ENCODE measurements at regions not wholly inside any gene's neighbourhood (a gene's known extent, or its start where the extent isn't known, plus 50 kb on each side); places are given as distances from the start of the nearest gene placed in this dataset.

DNA sequence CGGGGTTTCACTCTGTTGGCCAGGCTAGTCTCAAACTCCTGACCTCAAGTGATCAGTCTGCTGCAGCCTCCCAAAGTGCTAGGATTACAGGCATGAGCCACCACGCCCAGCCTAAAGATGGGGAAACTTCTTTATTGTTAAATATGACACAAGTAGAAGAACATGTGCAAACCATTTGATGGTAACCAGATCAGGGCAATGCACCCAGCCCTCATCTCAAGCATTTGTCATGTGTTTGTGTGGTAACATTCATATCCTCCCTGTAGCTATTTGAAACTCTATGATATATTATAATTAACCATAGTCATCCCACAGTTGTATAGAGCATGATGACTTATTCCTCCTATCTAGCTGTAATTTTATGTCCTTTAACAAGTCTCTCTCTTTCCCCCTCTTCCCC lies 119.5 kb upstream of the TMPRSS2 start (continued):
- TF ChIP-seq CTBP2 (IDR thresholded peaks at IDR 0.05; ENCODE audit: borderline replicate concordance, insufficient read depth, insufficient read length, low read length): no peak

DNA sequence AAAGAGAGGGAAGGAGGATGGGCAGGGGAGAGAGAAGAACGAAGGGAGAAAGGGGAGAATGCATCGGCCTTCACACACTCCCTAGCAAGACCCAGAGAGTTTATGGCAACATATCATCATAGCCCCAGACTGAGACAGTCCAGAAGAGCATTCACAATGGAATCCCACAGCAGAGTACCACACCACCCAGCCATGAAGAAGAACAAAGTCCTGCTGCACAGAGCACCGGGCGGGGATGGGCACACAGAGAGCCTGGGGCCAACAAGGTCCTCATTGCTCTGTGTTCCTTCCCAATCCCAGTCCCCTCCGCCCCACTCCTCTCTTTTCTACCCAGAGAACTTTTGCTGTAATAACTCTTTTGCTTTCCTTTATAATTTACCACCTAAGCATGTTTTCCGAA lies 118.1 kb upstream of the TMPRSS2 start:
- Histone ChIP-seq H2AFZ (ENCODE audit: low read length) (no peak overlapping the region), H2AK5ac (ENCODE audit: low read depth, low read length) (no peak overlapping the region), H3K4me2 (ENCODE audit: insufficient read depth in 1 of 2, low read depth in 2 of 2, low read length in 2 of 2) (no peak overlapping the region), H2BK15ac (ENCODE audit: low read length) (no peak overlapping the region), H2BK5ac (ENCODE audit: low read depth, low read length) (no peak overlapping the region), H3K4me3 (ENCODE audit: extremely low read depth in 1 of 4, insufficient read depth in 2 of 4, low read depth in 3 of 4, low read length in 4 of 4) (no peak overlapping the region), H3K9ac (replicated peaks in 1 of 4; ENCODE audit: extremely low read depth in 1 of 4, low read depth in 3 of 4, low read length in 3 of 4) (no peak overlapping the region), H3K23me2 (ENCODE audit: low read depth, low read length) (no peaks in the 10 kb centered on the region), H4K8ac (ENCODE audit: extremely low read depth, insufficient read depth, low read length) (no peak overlapping the region), H3K27ac (ENCODE audit: low read depth, low read length) (no peak overlapping the region), H3K14ac (ENCODE audit: insufficient read length) (no peak overlapping the region), H3K23ac (ENCODE audit: insufficient read length) (no peak overlapping the region), H4K91ac (replicated peaks; ENCODE audit: insufficient read length, low read length) (no peak overlapping the region), H4K20me1 (replicated peaks in 1 of 2; ENCODE audit: control insufficient read depth in 1 of 2, insufficient read depth in 2 of 2, low read length in 2 of 2) (no peaks in the 10 kb centered on the region), H3K36me3 (ENCODE audit: control insufficient read depth in 2 of 4, insufficient read depth in 4 of 4, low read length in 3 of 4) (no peaks in the 10 kb centered on the region), H3K79me1 (ENCODE audit: low read depth, low read length) (no peaks in the 10 kb centered on the region), H3K4ac (replicated peaks; ENCODE audit: insufficient read length, low read depth, low read length) (no peak overlapping the region), H2BK20ac (ENCODE audit: low read length) (no peak overlapping the region), H2BK12ac (ENCODE audit: low read depth, low read length) (no peak overlapping the region), H3K18ac (ENCODE audit: extremely low read depth, low read length) (no peak overlapping the region), H3K79me2 (ENCODE audit: control insufficient read depth in 1 of 2, insufficient read depth in 2 of 2, low read length in 2 of 2) (no peaks in the 10 kb centered on the region), H3K4me1 (replicated peaks in 1 of 4; ENCODE audit: control insufficient read depth in 3 of 4, insufficient read depth in 4 of 4, low read length in 3 of 4) (no peaks in the 10 kb centered on the region; a peak in 1 of 7 replicates), H2BK120ac (replicated peaks; ENCODE audit: low read depth, low read length) (no peak overlapping the region), H4K5ac (ENCODE audit: insufficient read length, low read depth, low read length) (no peak overlapping the region), H3K56ac (replicated peaks; ENCODE audit: insufficient read length, low read depth, low read length) (no peak overlapping the region), H3K27me3 (replicated peaks in 1 of 4; ENCODE audit: control insufficient read depth in 3 of 4, extremely low read depth in 1 of 4, insufficient read depth in 3 of 4, low read length in 3 of 4) (no peaks in the 10 kb centered on the region), H3K9me3 (ENCODE audit: insufficient read depth in 2 of 2, low read depth in 1 of 2, low read length in 1 of 2) (no peaks in the 10 kb centered on the region)
- FAIRE-seq: no peak
- 69% methylated on average over 5 of the region's 6 CpGs; no CpG with 5 or more reads in 1 of the 2 experiments for WGBS, 2 experiments (ENCODE audit: extremely low coverage in 1 of 2, insufficient coverage in 1 of 2, insufficient read length in 1 of 2, insufficient replicate concordance in 2 of 2, low coverage in 1 of 2, low lambda C conversion rate in 2 of 2, missing lambda C conversion rate in 1 of 2)
- ChIA-PET CTCF (ENCODE audit: partially characterized antibody) (no interaction called here), POLR2A (ENCODE audit: partially characterized antibody) (no interaction called here)
- no peak for DNase-seq (ENCODE audit: low read depth in 1 of 2, low spot score in 2 of 2)
- no peak for TF ChIP-seq GABPA (IDR thresholded peaks at IDR 0.05; ENCODE audit: borderline replicate concordance, insufficient read depth, low read length)
- TF ChIP-seq BACH1 (IDR thresholded peaks at IDR 0.05; ENCODE audit: low read length): no peak
- TF ChIP-seq CBX5 (IDR thresholded peaks at IDR 0.05; ENCODE audit: low read depth, low read length): no peak
- TF ChIP-seq, protein P1, sequence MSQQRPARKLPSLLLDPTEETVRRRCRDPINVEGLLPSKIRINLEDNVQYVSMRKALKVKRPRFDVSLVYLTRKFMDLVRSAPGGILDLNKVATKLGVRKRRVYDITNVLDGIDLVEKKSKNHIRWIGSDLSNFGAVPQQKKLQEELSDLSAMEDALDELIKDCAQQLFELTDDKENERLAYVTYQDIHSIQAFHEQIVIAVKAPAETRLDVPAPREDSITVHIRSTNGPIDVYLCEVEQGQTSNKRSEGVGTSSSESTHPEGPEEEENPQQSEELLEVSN (IDR thresholded peaks at IDR 0.05): no peak
- no peak for TF ChIP-seq JUND (IDR thresholded peaks at IDR 0.05; ENCODE audit: low read length)
- TF ChIP-seq ZNF274 (IDR thresholded peaks at IDR 0.05; ENCODE audit: borderline replicate concordance, extremely low read depth, low read length): no peak
- no peak for TF ChIP-seq CHD2 (IDR thresholded peaks at IDR 0.05; ENCODE audit: low read length)
- TF ChIP-seq SIRT6 (IDR thresholded peaks at IDR 0.05; ENCODE audit: low read length): no peak
- TF ChIP-seq, protein P2, sequence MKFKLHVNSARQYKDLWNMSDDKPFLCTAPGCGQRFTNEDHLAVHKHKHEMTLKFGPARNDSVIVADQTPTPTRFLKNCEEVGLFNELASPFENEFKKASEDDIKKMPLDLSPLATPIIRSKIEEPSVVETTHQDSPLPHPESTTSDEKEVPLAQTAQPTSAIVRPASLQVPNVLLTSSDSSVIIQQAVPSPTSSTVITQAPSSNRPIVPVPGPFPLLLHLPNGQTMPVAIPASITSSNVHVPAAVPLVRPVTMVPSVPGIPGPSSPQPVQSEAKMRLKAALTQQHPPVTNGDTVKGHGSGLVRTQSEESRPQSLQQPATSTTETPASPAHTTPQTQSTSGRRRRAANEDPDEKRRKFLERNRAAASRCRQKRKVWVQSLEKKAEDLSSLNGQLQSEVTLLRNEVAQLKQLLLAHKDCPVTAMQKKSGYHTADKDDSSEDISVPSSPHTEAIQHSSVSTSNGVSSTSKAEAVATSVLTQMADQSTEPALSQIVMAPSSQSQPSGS (IDR thresholded peaks at IDR 0.05; ENCODE audit: low read length): no peak
- TF ChIP-seq SAP30 (IDR thresholded peaks at IDR 0.05; ENCODE audit: insufficient read depth, insufficient replicate concordance, low read length): no peak

Measured in H1 (cell line).